ENCODE measurements at regions not wholly inside any gene's neighbourhood (a gene's known extent, or its start where the extent isn't known, plus 50 kb on each side); places are given as distances from the start of the nearest gene placed in this dataset.

- peaks cover 23% of the 10 kb centered on the region for H3K9me3 Mint-ChIP-seq (ENCODE audit: unreplicated experiment)
- no peaks in the 10 kb centered on the region for H3K27me3 Mint-ChIP-seq (ENCODE audit: unreplicated experiment)
- H3K27ac Mint-ChIP-seq (ENCODE audit: unreplicated experiment): no peak overlapping the region
These were observed 626.0 kb upstream of the SEL1L start for GRCh38 chr14:82159624-82160023.

GRCh38 chr14:82180139-82180538 lies 646.5 kb upstream of the SEL1L start:
- H3K4me1 Mint-ChIP-seq (ENCODE audit: unreplicated experiment): no peaks in the 10 kb centered on the region
- H3K9me3 Mint-ChIP-seq (ENCODE audit: unreplicated experiment): peaks cover 36% of the 10 kb centered on the region
- H3K27me3 Mint-ChIP-seq (ENCODE audit: unreplicated experiment): no peaks in the 10 kb centered on the region
- no peak for DNase-seq (ENCODE audit: extremely low spot score, unreplicated experiment)
- H3K27ac Mint-ChIP-seq (ENCODE audit: unreplicated experiment): no peak overlapping the region
- H3K4me3 Mint-ChIP-seq (ENCODE audit: unreplicated experiment): no peak overlapping the region
- TF ChIP-seq CTCF (IDR thresholded peaks at IDR 0.05): no peak
- H3K36me3 Mint-ChIP-seq (ENCODE audit: unreplicated experiment): no peaks in the 10 kb centered on the region

More at GRCh38 chr14:82159624-82160023, 626.0 kb upstream of the SEL1L start:
- DNase-seq (ENCODE audit: extremely low spot score, unreplicated experiment): no peak
- Mint-ChIP-seq H3K36me3 (ENCODE audit: unreplicated experiment) (no peaks in the 10 kb centered on the region), H3K4me1 (ENCODE audit: unreplicated experiment) (no peaks in the 10 kb centered on the region), H3K4me3 (ENCODE audit: unreplicated experiment) (no peak overlapping the region)
- TF ChIP-seq CTCF (IDR thresholded peaks at IDR 0.05): no peak

GRCh38 chr14:82182646-82183045 lies 649.0 kb upstream of the SEL1L start:
- Mint-ChIP-seq H3K36me3 (ENCODE audit: unreplicated experiment) (no peaks in the 10 kb centered on the region), H3K4me1 (ENCODE audit: unreplicated experiment) (no peaks in the 10 kb centered on the region), H3K4me3 (ENCODE audit: unreplicated experiment) (no peak overlapping the region), H3K27ac (ENCODE audit: unreplicated experiment) (no peak overlapping the region), H3K9me3 (ENCODE audit: unreplicated experiment) (peaks cover 32% of the 10 kb centered on the region), H3K27me3 (ENCODE audit: unreplicated experiment) (no peaks in the 10 kb centered on the region)
- DNase-seq (ENCODE audit: extremely low spot score, unreplicated experiment): no peak
- no peak for TF ChIP-seq CTCF (IDR thresholded peaks at IDR 0.05)

- Mint-ChIP-seq H3K27me3 (ENCODE audit: unreplicated experiment) (no peaks in the 10 kb centered on the region), H3K27ac (ENCODE audit: unreplicated experiment) (no peak overlapping the region), H3K36me3 (ENCODE audit: unreplicated experiment) (no peaks in the 10 kb centered on the region), H3K4me3 (ENCODE audit: unreplicated experiment) (no peak overlapping the region), H3K4me1 (ENCODE audit: unreplicated experiment) (no peaks in the 10 kb centered on the region), H3K9me3 (ENCODE audit: unreplicated experiment) (peaks cover 19% of the 10 kb centered on the region)
- DNase-seq (ENCODE audit: extremely low spot score, unreplicated experiment): no peak
- TF ChIP-seq CTCF (IDR thresholded peaks at IDR 0.05): no peak
These were observed 657.1 kb upstream of the SEL1L start for GRCh38 chr14:82190742-82191141.

GRCh38 chr14:82192387-82192786 lies 658.7 kb upstream of the SEL1L start:
- H3K27me3 Mint-ChIP-seq (ENCODE audit: unreplicated experiment): no peaks in the 10 kb centered on the region
- H3K27ac Mint-ChIP-seq (ENCODE audit: unreplicated experiment): no peak overlapping the region
- peaks cover 21% of the 10 kb centered on the region for H3K9me3 Mint-ChIP-seq (ENCODE audit: unreplicated experiment)
- no peaks in the 10 kb centered on the region for H3K4me1 Mint-ChIP-seq (ENCODE audit: unreplicated experiment)
- DNase-seq (ENCODE audit: extremely low spot score, unreplicated experiment): no peak
- TF ChIP-seq CTCF (IDR thresholded peaks at IDR 0.05): no peak
- H3K36me3 Mint-ChIP-seq (ENCODE audit: unreplicated experiment): no peaks in the 10 kb centered on the region
- H3K4me3 Mint-ChIP-seq (ENCODE audit: unreplicated experiment): no peak overlapping the region

Measured in osteocyte (in vitro differentiated cells).